NB4 (cell line): ENCODE measurements at regions not wholly inside any gene's neighbourhood (a gene's known extent, or its start where the extent isn't known, plus 50 kb on each side); places are given as distances from the start of the nearest gene placed in this dataset.

Source experiments
- CTCF ChIP-seq: IDR thresholded peaks from one replicate; pipeline ENCODE4 v1.5.1; 2012; ENCODE audit warnings: low read depth, low read length
- MAX ChIP-seq: IDR thresholded peaks from 2 replicates; pipeline ENCODE4 v1.6.1; 2011; ENCODE audit warnings: low read depth, low read length
- MYC ChIP-seq: IDR thresholded peaks from 2 replicates; pipeline ENCODE4 v1.6.1; 2011; ENCODE audit warnings: low read depth, low read length
- POLR2A ChIP-seq: IDR thresholded peaks from 2 replicates; pipeline ENCODE4 v1.6.1; 2011; ENCODE audit warnings: mild to moderate bottlenecking; ENCODE audit not compliant: insufficient read length; ENCODE audit errors: extremely low read depth

- TF ChIP-seq CTCF = no peak
- no peak for TF ChIP-seq POLR2A
- TF ChIP-seq MAX = no peak
- no peak for TF ChIP-seq MYC
Measured at GRCh38 chr6:56796196-56796532, 153.5 kb upstream of the DST start.
